ENCODE measurements at regions not wholly inside any gene's neighbourhood (a gene's known extent, or its start where the extent isn't known, plus 50 kb on each side); places are given as distances from the start of the nearest gene placed in this dataset.
"Not testable (repeated sequence)": the region's sequence is repeated elsewhere in the genome, so short reads cannot be mapped to it uniquely, and the experiment has no call there.

- DNase-seq (ENCODE audit: low read depth in 2 of 2, low spot score in 1 of 2), result no peak
Measured at GRCh38 chr7:142698429-142698828, 50.8 kb upstream of the PRSS1 start.

- no peak for DNase-seq (ENCODE audit: low read depth in 2 of 2, low spot score in 1 of 2)
Measured at GRCh38 chr7:142697270-142697669, 52.0 kb upstream of the PRSS1 start.

GRCh38 chr7:142696456-142697179, 52.7 kb upstream of the PRSS1 start:
- DNase-seq (ENCODE audit: low read depth in 2 of 2, low spot score in 1 of 2), result no peak

DNA sequence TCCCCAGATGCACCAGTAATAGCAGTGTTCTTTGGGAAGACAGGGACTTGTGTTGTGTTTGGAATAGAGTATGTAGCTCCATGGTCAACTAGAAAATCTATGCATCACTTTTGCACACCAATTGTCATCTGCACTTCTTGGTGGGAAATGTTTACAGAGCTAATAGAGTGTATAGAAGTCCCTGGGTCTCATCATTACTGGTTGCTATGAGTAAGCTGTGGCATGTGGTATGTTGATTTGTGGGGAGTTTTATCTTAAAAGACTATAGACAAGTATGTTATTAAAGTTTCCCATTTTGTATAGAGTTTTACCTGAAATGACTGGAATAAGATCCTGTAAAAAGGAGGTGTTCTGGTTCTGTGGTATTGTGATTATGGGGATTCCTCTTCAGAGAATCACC, 55.4 kb upstream of the PRSS1 start:
- DNase-seq (ENCODE audit: low read depth in 2 of 2, low spot score in 1 of 2), result no peak

- DNase-seq (ENCODE audit: low read depth in 2 of 2, low spot score in 1 of 2), result no peak
Measured at GRCh38 chr7:142690554-142691182, 58.6 kb upstream of the PRSS1 start.

DNA sequence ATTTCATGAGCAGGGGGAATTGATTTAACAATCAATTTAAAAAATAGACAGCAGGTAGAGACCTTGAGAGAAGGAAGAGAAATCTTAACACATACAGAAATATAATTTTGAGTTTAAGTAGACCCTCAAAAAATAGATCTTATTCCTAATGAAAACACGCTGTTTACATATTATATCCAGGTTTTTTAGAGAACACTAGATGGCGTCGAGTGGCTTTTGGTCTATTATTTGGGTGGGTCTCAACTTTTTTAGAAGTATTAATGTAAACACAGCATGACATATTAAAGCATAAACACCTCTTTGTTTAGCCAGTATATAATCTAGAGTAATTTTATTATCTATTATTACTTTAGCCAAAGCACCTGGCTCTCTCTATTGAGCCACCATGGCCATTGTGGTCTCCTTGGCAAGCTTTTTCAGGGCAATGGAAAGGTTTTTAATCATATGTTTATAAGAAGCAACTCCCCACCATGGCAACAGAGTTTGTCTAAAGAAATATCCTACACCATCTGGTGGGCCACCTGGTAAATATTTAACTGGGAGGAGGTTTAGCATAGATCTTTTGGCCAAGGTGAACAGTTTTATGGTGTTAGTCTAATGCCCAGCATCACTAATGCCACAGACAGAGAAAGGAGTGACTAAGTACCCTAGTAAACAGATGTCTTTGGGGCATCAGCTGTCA, 59.7 kb upstream of the PRSS1 start:
- no peak for DNase-seq (ENCODE audit: low read depth in 2 of 2, low spot score in 1 of 2)

GRCh38 chr7:142685877-142686508, 63.3 kb upstream of the PRSS1 start:
- DNase-seq (ENCODE audit: low read depth in 2 of 2, low spot score in 1 of 2), result peak in 1 of 2 donors; percentile 0

GRCh38 chr7:142681314-142682092, 67.8 kb upstream of the PRSS1 start:
- no peak for DNase-seq (ENCODE audit: low read depth in 2 of 2, low spot score in 1 of 2)

GRCh38 chr7:142671506-142671905, 77.8 kb upstream of the PRSS1 start:
- DNase-seq (ENCODE audit: low read depth in 2 of 2, low spot score in 1 of 2), result no peak

GRCh38 chr7:142670511-142670910, 78.8 kb upstream of the PRSS1 start:
- DNase-seq (ENCODE audit: low read depth in 2 of 2, low spot score in 1 of 2), result no peak

- DNase-seq (ENCODE audit: low read depth in 2 of 2, low spot score in 1 of 2), result no peak
Measured at GRCh38 chr7:142669074-142669654, 80.1 kb upstream of the PRSS1 start.

DNA sequence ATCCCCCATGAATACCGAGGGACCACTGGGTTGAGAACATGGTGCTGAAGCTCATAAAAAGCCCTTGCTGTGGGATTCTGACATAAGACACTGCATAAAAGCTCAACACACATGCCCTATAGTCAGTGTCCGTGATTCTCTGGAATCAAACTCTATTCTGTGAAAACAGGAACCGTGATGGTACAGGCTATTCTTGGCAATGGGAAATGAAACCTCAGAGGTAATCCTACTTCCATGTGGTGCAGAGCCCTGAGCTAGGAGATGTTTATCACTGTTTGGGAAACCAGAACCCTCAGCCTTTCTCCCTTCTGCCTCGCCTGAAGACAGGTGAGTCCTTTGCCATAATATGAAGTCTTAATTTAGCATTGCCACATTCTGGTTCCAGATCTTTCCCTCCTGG, 80.8 kb upstream of the PRSS1 start:
- no peak for DNase-seq (ENCODE audit: low read depth in 2 of 2, low spot score in 1 of 2)

DNA sequence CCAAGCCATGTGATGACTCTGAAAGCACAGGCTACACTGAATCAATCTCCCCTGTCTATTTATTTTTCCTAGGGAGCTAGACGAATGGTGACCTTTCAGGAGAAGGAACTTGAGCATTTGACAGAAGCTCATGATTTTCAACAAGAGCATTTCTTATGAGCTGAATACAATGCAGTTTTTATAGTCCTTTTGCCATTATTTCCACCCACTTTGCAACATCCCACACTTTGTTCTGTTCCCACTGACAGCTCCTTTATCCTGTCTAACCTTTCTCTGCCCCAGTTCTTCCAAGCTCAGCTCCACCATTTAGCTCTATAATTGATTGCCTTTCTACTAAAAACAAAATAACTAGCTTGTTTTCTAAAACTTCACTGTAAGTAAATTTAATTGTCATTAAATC, 91.9 kb upstream of the PRSS1 start:
- no peak for DNase-seq (ENCODE audit: low read depth in 2 of 2, low spot score in 1 of 2)

- no peak for DNase-seq (ENCODE audit: low read depth in 2 of 2, low spot score in 1 of 2)
Measured at GRCh38 chr7:142654398-142654797, 94.9 kb upstream of the PRSS1 start.

GRCh38 chr7:142647749-142648148, 101.5 kb upstream of the PRSS1 start:
- no peak for DNase-seq (ENCODE audit: low read depth in 2 of 2, low spot score in 1 of 2)

GRCh38 chr7:142646386-142647140, 102.7 kb upstream of the PRSS1 start:
- DNase-seq (ENCODE audit: low read depth in 2 of 2, low spot score in 1 of 2), result no peak

DNA sequence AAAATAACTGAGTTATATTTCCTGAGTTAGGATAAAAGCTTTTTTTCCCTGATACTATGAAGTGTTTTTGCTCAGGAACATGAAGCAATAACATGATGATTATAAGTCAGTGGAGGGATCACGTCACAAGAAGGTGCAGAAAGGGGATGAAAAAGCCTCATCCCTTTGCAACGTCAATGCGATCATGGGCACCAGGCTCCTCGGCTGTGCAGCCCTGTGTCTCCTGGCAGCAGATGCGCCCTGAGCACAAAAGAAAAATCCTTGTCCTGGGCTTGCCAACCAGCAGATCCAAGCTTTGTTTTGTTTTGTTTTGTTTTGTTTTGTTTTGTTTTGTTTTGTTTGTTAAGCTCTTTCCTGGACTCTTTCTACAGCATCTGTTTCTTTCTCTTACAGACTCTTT, 103.5 kb upstream of the PRSS1 start:
- no peak for DNase-seq (ENCODE audit: low read depth in 2 of 2, low spot score in 1 of 2)

DNA sequence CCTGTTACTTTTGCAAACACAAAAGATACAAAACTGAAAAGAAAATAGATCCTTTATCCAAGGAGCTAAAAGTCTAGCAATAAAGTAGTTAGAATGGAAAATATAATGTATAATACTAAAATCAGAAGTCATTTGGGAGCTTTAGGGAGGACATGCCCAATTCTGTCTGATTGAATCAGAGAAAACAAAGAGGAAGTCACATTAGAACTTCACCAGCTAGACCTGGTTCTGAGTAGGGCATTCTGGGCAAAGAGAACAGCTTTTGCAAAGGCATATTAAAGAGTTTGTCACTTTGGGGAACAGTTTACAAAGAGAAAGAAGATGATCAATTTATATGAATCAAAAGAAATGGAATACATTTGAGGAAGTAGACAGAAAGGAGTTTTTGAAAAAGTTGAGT, 107.0 kb upstream of the PRSS1 start:
- DNase-seq (ENCODE audit: low read depth in 2 of 2, low spot score in 1 of 2), result no peak

DNA sequence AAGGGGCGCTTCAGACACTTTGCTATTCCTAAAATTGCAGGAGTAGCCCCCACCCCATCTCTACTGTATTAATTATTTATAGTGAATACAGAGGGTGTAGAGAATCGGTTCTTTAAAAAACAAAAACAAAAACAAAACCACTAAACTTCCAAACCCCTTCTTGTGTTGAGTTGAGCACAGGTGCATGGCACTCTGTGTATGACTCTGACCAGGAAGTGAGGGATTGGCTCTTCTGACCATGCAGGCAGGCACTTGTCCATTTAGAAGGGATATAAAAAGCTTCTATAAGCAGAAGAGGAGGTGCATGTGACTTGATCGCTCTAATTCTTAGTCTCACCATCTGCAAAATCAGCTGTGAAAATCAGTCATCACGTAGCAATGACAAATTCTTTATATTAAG, 108.0 kb upstream of the PRSS1 start:
- DNase-seq (ENCODE audit: low read depth in 2 of 2, low spot score in 1 of 2), result not testable (repeated sequence)

DNA sequence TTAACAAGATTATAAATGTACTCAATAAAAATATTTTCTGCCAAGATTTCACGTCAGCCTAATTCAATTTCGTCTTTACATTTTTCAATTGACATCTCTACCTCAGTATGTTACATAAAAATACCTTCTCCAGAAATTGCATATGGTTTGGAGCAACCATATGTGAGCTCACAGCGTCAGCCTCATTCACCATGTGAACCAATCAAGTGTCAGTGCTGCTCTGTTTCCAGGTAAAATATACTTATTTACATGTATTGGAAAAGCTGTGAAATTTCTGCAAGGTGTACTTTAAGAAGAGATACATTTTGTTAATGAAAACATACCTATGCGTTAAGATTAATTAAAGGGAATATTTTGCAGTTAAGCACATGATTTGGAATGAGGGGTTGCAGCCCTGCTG, 110.7 kb upstream of the PRSS1 start:
- no peak for DNase-seq (ENCODE audit: low read depth in 2 of 2, low spot score in 1 of 2)
